ENCODE measurements at regions not wholly inside any gene's neighbourhood (a gene's known extent, or its start where the extent isn't known, plus 50 kb on each side); places are given as distances from the start of the nearest gene placed in this dataset.
A peak's percentile ranks its signal among the peaks of the same experiment; 100 is the strongest.

GRCh38 chr17:79282294-79282693 is 207.7 kb downstream of the ENGASE start (continued):
- TF ChIP-seq RAD21 (IDR thresholded peaks at IDR 0.05; ENCODE audit: low read depth) = no peak

DNA sequence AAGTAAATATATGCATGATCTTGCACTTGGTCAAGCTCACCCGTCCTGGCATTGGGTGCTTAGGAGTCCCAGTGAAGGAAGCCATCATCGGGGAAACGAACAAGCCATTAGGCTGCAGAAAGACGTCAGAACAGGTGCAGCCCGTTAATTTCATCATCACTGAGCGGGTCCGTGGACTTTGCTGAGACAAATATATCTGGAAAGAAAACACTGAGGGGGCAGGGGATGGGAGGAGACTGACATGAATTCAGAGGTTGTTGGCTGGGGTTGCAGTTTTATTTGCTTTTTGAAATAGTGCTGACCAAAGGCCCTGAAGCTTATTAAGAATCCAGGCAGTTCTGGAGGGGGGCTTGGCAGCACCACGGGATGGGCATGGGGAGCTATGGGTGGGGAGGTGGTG is 207.2 kb downstream of the ENGASE start:
- Histone ChIP-seq H3K4me1 (ENCODE audit: control insufficient read depth in 1 of 2, insufficient read depth in 2 of 2, low read length in 2 of 2) (no peaks in the 10 kb centered on the region), H3K9ac (ENCODE audit: low read length) (no peak overlapping the region), H3K9me2 (ENCODE audit: insufficient read depth) (no peaks in the 10 kb centered on the region), H2AFZ (ENCODE audit: low read depth, low read length, poor library complexity, severe bottlenecking) (no peak overlapping the region), H3K9me3 (ENCODE audit: control insufficient read depth in 1 of 2, insufficient read depth in 1 of 2, low read depth in 1 of 2, low read length in 2 of 2) (no peaks in the 10 kb centered on the region), H3K79me2 (ENCODE audit: insufficient read depth, low read length) (no peaks in the 10 kb centered on the region), H4K20me1 (ENCODE audit: insufficient read depth) (no peaks in the 10 kb centered on the region), H3K36me3 (ENCODE audit: control insufficient read depth in 1 of 2, insufficient read depth in 2 of 2, low read length in 2 of 2) (no peaks in the 10 kb centered on the region), H3K4me2 (ENCODE audit: low read length) (no peak overlapping the region), H3K27me3 (ENCODE audit: insufficient read depth, low read length) (peaks cover 67% of the 10 kb centered on the region), H3K27ac (ENCODE audit: low read depth, low read length) (no peak overlapping the region), H3K4me3 (replicated peaks in 1 of 2; ENCODE audit: low read depth in 1 of 2, low read length in 2 of 2) (no peak overlapping the region)
- BruUV-seq (replicated peaks) = no TSS peak
- RAD21 ChIA-PET (ENCODE audit: low non-redundant PET in 1 of 2, low total read pairs in 2 of 2, uncharacterized antibody in 2 of 2, unreplicated experiment in 2 of 2) = no interaction called here
- peak; percentile 96; the same call in 1 of the 2 replicates for TF ChIP-seq EZH2 (IDR thresholded peaks at IDR 0.05)
- no peak for TF ChIP-seq SP1 (IDR thresholded peaks at IDR 0.05; ENCODE audit: low read depth)
- CTCF ChIA-PET = interaction anchor here (1.3 kb wide), 1 partner anchor 9 kb away, joined by 3 read pairs; no protein-coding TSS in a partner anchor
- ATAC-seq (no peak), DNase-seq (ENCODE audit: low read depth, low spot score) (no peak)
- POLR2A ChIA-PET = no interaction called here
- intact Hi-C loops (cut with micrococcal nuclease) = no loop called here

- no peaks in the 10 kb centered on the region for H3K9me3 ChIP-seq (ENCODE audit: control insufficient read depth in 1 of 2, insufficient read depth in 1 of 2, low read depth in 1 of 2, low read length in 2 of 2)
- no peaks in the 10 kb centered on the region for H3K9me2 ChIP-seq (ENCODE audit: insufficient read depth)
- no TSS peak for BruUV-seq (replicated peaks)
- no peaks in the 10 kb centered on the region for H3K4me1 ChIP-seq (ENCODE audit: control insufficient read depth in 1 of 2, insufficient read depth in 2 of 2, low read length in 2 of 2)
- H3K4me3 ChIP-seq (replicated peaks in 1 of 2; ENCODE audit: low read depth in 1 of 2, low read length in 2 of 2) = no peak overlapping the region
- H2AFZ ChIP-seq (ENCODE audit: low read depth, low read length, poor library complexity, severe bottlenecking) = no peak overlapping the region
- ChIA-PET RAD21 (ENCODE audit: low non-redundant PET in 1 of 2, low total read pairs in 2 of 2, uncharacterized antibody in 2 of 2, unreplicated experiment in 2 of 2) (no interaction called here), CTCF (interaction anchor here (1.3 kb wide), 1 partner anchor 9 kb away, joined by 3 read pairs; no protein-coding TSS in a partner anchor), POLR2A (no interaction called here)
- no peak overlapping the region for H3K27ac ChIP-seq (ENCODE audit: low read depth, low read length)
- peaks cover 59% of the 10 kb centered on the region for H3K27me3 ChIP-seq (ENCODE audit: insufficient read depth, low read length)
- DNase-seq (ENCODE audit: low read depth, low spot score) (no peak), ATAC-seq (no peak)
- H3K36me3 ChIP-seq (ENCODE audit: control insufficient read depth in 1 of 2, insufficient read depth in 2 of 2, low read length in 2 of 2) = no peaks in the 10 kb centered on the region
- no peaks in the 10 kb centered on the region for H4K20me1 ChIP-seq (ENCODE audit: insufficient read depth)
- intact Hi-C loops (cut with micrococcal nuclease) = no loop called here
- H3K4me2 ChIP-seq (ENCODE audit: low read length) = no peak overlapping the region
- no peaks in the 10 kb centered on the region for H3K79me2 ChIP-seq (ENCODE audit: insufficient read depth, low read length)
- no peak overlapping the region for H3K9ac ChIP-seq (ENCODE audit: low read length)
- TF ChIP-seq SRF (IDR thresholded peaks at IDR 0.05; ENCODE audit: low read depth) (no peak), CTCF (IDR thresholded peaks at IDR 0.05 in 2 of 3, conservative IDR thresholded peaks at IDR 0.05 in 1 of 3; ENCODE audit: borderline replicate concordance in 1 of 3, insufficient read depth in 1 of 3, low read depth in 2 of 3, low read length in 2 of 3) (no peak), ZNF274 (IDR thresholded peaks at IDR 0.05; ENCODE audit: low read depth, low read length) (no peak), RAD21 (IDR thresholded peaks at IDR 0.05; ENCODE audit: low read depth) (no peak), CBX3 (IDR thresholded peaks at IDR 0.05; ENCODE audit: low read depth) (no peak), YY1 (IDR thresholded peaks at IDR 0.05; ENCODE audit: extremely low read depth, insufficient replicate concordance, low read depth, low read length) (no peak), POLR2A (IDR thresholded peaks at IDR 0.05; ENCODE audit: borderline replicate concordance, extremely low read depth, insufficient read depth, insufficient read length) (no peak), ZFX (IDR thresholded peaks at IDR 0.05) (no peak), SP1 (IDR thresholded peaks at IDR 0.05; ENCODE audit: low read depth) (no peak), ATF3 (IDR thresholded peaks at IDR 0.05) (no peak), JUND (IDR thresholded peaks at IDR 0.05) (no peak)
- TF ChIP-seq, protein P1, sequence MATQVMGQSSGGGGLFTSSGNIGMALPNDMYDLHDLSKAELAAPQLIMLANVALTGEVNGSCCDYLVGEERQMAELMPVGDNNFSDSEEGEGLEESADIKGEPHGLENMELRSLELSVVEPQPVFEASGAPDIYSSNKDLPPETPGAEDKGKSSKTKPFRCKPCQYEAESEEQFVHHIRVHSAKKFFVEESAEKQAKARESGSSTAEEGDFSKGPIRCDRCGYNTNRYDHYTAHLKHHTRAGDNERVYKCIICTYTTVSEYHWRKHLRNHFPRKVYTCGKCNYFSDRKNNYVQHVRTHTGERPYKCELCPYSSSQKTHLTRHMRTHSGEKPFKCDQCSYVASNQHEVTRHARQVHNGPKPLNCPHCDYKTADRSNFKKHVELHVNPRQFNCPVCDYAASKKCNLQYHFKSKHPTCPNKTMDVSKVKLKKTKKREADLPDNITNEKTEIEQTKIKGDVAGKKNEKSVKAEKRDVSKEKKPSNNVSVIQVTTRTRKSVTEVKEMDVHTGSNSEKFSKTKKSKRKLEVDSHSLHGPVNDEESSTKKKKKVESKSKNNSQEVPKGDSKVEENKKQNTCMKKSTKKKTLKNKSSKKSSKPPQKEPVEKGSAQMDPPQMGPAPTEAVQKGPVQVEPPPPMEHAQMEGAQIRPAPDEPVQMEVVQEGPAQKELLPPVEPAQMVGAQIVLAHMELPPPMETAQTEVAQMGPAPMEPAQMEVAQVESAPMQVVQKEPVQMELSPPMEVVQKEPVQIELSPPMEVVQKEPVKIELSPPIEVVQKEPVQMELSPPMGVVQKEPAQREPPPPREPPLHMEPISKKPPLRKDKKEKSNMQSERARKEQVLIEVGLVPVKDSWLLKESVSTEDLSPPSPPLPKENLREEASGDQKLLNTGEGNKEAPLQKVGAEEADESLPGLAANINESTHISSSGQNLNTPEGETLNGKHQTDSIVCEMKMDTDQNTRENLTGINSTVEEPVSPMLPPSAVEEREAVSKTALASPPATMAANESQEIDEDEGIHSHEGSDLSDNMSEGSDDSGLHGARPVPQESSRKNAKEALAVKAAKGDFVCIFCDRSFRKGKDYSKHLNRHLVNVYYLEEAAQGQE (IDR thresholded peaks at IDR 0.05; ENCODE audit: low read depth) = no peak
Measured at GRCh38 chr17:79280866-79281572, 206.4 kb downstream of the ENGASE start.
